ENCODE measurements at regions not wholly inside any gene's neighbourhood (a gene's known extent, or its start where the extent isn't known, plus 50 kb on each side); places are given as distances from the start of the nearest gene placed in this dataset.

DNA sequence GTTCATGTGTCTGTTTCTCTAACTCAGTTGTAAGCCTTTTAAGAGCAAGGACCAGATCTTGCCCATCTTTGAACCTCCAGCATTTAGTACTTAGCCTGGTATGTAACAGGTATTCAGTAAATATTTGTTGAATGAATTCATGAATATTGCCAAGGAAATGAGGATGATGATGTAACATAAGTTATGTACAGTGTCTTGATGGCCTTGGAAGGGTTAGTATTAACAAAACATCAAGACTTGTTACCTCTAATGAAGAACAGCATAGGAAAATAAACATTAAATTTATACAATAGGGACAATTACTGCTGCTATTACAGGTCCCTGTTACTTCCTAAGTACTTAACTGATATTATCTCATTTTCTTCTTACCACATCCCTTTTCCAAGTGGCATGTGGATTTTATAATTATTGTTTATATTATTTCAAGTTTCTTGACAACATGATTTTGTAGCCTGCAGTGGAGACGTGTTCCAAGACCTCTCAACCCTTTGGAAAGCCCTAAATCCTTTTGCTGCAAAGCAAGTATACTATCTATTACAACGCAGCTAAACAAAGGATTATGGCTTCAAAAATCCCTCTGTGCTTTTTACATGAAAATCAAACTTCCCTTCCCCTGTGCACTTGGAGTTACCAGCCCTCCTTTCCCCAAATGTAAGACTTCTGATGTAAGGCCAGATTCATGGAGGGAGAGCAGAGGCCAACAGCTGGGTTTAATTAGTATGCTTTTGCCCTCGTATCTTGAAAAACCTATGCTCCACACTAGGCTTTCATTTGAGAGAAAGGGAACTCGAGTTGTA, 77.4 kb upstream of the SMIM36 start:
- no peak overlapping the region for H3K4me3 ChIP-seq (replicated peaks in 1 of 3; ENCODE audit: low read depth in 2 of 3, low read length in 3 of 3)
- H4K20me1 ChIP-seq (ENCODE audit: insufficient read depth, low read length), result no peaks in the 10 kb centered on the region
- no peak overlapping the region for H3K9ac ChIP-seq (ENCODE audit: insufficient read depth, low read length, poor library complexity, severe bottlenecking)
- no peaks in the 10 kb centered on the region for H3K36me3 ChIP-seq (replicated peaks in 1 of 2; ENCODE audit: control insufficient read depth in 1 of 2, insufficient read depth in 2 of 2, low read length in 2 of 2)
- Mint-ChIP-seq H3K27ac (peak overlapping the region in 1 of 7 donors; percentile 39), H3K27me3 (ENCODE audit: low read depth in 3 of 3) (peaks cover 0 to 1% (median 0%) of the 10 kb centered on the region in 3 donors), H3K4me1 (peaks cover 13% of the 10 kb centered on the region), H3K9me3 (peaks cover 0 to 3% (median 0%) of the 10 kb centered on the region in 7 donors), H3K4me3 (no peak overlapping the region), H3K36me3 (no peaks in the 10 kb centered on the region)
- TF ChIP-seq, protein P1, sequence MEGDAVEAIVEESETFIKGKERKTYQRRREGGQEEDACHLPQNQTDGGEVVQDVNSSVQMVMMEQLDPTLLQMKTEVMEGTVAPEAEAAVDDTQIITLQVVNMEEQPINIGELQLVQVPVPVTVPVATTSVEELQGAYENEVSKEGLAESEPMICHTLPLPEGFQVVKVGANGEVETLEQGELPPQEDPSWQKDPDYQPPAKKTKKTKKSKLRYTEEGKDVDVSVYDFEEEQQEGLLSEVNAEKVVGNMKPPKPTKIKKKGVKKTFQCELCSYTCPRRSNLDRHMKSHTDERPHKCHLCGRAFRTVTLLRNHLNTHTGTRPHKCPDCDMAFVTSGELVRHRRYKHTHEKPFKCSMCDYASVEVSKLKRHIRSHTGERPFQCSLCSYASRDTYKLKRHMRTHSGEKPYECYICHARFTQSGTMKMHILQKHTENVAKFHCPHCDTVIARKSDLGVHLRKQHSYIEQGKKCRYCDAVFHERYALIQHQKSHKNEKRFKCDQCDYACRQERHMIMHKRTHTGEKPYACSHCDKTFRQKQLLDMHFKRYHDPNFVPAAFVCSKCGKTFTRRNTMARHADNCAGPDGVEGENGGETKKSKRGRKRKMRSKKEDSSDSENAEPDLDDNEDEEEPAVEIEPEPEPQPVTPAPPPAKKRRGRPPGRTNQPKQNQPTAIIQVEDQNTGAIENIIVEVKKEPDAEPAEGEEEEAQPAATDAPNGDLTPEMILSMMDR (IDR thresholded peaks at IDR 0.05), result no peak
- H3K27me3 ChIP-seq (ENCODE audit: control insufficient read depth in 2 of 2, insufficient read depth in 2 of 2, low read length in 2 of 2), result no peaks in the 10 kb centered on the region
- H2AFZ ChIP-seq (ENCODE audit: insufficient read depth, low read depth, low read length, poor library complexity, severe bottlenecking), result no peak overlapping the region
- no peak for DNase-seq
- intact Hi-C loops (cut with micrococcal nuclease), result loop anchor here in 1 of 2 donors (10.0 kb wide), 1 partner anchor 76 kb away; no protein-coding TSS in a partner anchor
- no peak overlapping the region for H3K4me2 ChIP-seq (replicated peaks; ENCODE audit: extremely low read depth, low read length, poor library complexity, severe bottlenecking)
- WGBS (ENCODE audit: insufficient coverage), result no CpG with 5 or more reads among the region's 4 CpGs
- no peak overlapping the region for H3K27ac ChIP-seq (ENCODE audit: low read depth in 1 of 2, low read length in 2 of 2)
- peaks cover 14 to 15% of the 10 kb centered on the region in 2 donors for H3K4me1 ChIP-seq (ENCODE audit: control insufficient read depth in 1 of 2, insufficient read depth in 2 of 2, low read length in 2 of 2)
- no peaks in the 10 kb centered on the region for H3K79me2 ChIP-seq (ENCODE audit: insufficient read depth, low read length)
- H3K9me3 ChIP-seq (replicated peaks in 1 of 2; ENCODE audit: control insufficient read depth in 1 of 2, insufficient read depth in 1 of 2, low read length in 2 of 2), result no peaks in the 10 kb centered on the region

DNA sequence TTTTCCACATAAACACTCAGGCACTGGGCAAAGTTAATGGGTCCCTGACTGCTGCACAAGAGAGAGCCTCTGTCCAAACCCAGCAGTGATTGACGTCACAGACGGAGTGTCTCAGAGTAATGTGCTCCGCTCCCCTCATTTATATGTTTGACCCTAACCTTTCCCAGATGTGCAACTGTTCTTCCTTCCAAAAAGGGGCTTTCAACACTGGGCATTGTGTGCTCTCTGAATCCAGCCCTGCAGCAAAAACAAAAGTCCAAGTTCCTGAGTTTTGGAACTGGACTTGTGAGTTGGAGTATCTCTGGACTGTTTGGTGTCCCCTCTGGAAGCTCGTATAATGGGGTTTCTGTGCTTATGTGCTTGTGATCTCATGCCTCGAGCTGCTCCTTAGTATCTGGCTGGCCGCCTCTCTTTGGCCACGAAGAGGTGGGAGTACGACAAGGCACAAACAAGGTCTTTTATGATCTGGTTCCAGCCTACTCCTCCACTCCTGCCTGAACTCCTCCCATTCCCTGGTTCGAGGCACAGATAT, 76.4 kb upstream of the SMIM36 start:
- Histone ChIP-seq H3K36me3 (replicated peaks in 1 of 2; ENCODE audit: control insufficient read depth in 1 of 2, insufficient read depth in 2 of 2, low read length in 2 of 2) (no peaks in the 10 kb centered on the region), H3K79me2 (ENCODE audit: insufficient read depth, low read length) (no peaks in the 10 kb centered on the region), H3K9ac (ENCODE audit: insufficient read depth, low read length, poor library complexity, severe bottlenecking) (no peak overlapping the region), H3K27ac (ENCODE audit: low read depth in 1 of 2, low read length in 2 of 2) (no peak overlapping the region), H2AFZ (ENCODE audit: insufficient read depth, low read depth, low read length, poor library complexity, severe bottlenecking) (no peak overlapping the region), H3K4me2 (replicated peaks; ENCODE audit: extremely low read depth, low read length, poor library complexity, severe bottlenecking) (no peak overlapping the region), H3K4me1 (ENCODE audit: control insufficient read depth in 1 of 2, insufficient read depth in 2 of 2, low read length in 2 of 2) (peaks cover 24% of the 10 kb centered on the region in 2 donors), H3K27me3 (ENCODE audit: control insufficient read depth in 2 of 2, insufficient read depth in 2 of 2, low read length in 2 of 2) (no peaks in the 10 kb centered on the region), H3K9me3 (replicated peaks in 1 of 2; ENCODE audit: control insufficient read depth in 1 of 2, insufficient read depth in 1 of 2, low read length in 2 of 2) (no peaks in the 10 kb centered on the region), H4K20me1 (ENCODE audit: insufficient read depth, low read length) (no peaks in the 10 kb centered on the region), H3K4me3 (replicated peaks in 1 of 3; ENCODE audit: low read depth in 2 of 3, low read length in 3 of 3) (no peak overlapping the region)
- no peak for DNase-seq
- intact Hi-C loops (cut with micrococcal nuclease), result loop anchor here in 1 of 2 donors (10.0 kb wide), 1 partner anchor 77 kb away; no protein-coding TSS in a partner anchor
- Mint-ChIP-seq H3K4me1 (peaks cover 22% of the 10 kb centered on the region), H3K27me3 (ENCODE audit: low read depth in 3 of 3) (peaks cover 0 to 1% (median 0%) of the 10 kb centered on the region in 3 donors), H3K4me3 (no peak overlapping the region), H3K27ac (peak overlapping the region in 1 of 7 donors; percentile 32), H3K9me3 (peaks cover 0 to 6% (median 0%) of the 10 kb centered on the region in 7 donors), H3K36me3 (peaks cover 0 to 2% of the 10 kb centered on the region in 2 donors)
- WGBS (ENCODE audit: insufficient coverage), result 96% methylated on average over 8 of the region's 9 CpGs
- TF ChIP-seq, protein P1 (IDR thresholded peaks at IDR 0.05), result no peak
